Activated naive CD8-positive, alpha-beta T cell treated with anti-CD3 and anti-CD28 coated beads, Interleukin-2, amount 50 U/mL, for 24 hours (primary cell): ENCODE measurements at regions not wholly inside any gene's neighbourhood (a gene's known extent, or its start where the extent isn't known, plus 50 kb on each side); places are given as distances from the start of the nearest gene placed in this dataset.

Experiments used
- ATAC-seq: fragments of 150-1000 bp; cut with Tn5 transposase; one replicate; pipeline ENCODE4 v1.10.0; 2021
- DNase-seq: peaks from one replicate; pipeline ENCODE4 v3.0.0; 2021
- H3K27ac Mint-ChIP-seq: one replicate; pipeline ENCODE4 v1.8.0; 2021; ENCODE audit warnings: mild to moderate bottlenecking, mixed read lengths
- H3K27me3 Mint-ChIP-seq: one replicate; pipeline ENCODE4 v1.8.0; 2021; ENCODE audit warnings: mixed read lengths
- H3K36me3 Mint-ChIP-seq: one replicate; pipeline ENCODE4 v1.8.0; 2021; ENCODE audit warnings: low read depth, mixed read lengths
- H3K4me1 Mint-ChIP-seq: one replicate; pipeline ENCODE4 v1.8.0; 2021; ENCODE audit warnings: mixed read lengths
- H3K4me3 Mint-ChIP-seq: one replicate; pipeline ENCODE4 v1.8.0; 2021; ENCODE audit warnings: mild to moderate bottlenecking, moderate library complexity, mixed read lengths
- H3K9me3 Mint-ChIP-seq: one replicate; pipeline ENCODE4 v1.8.0; 2021; ENCODE audit warnings: mixed read lengths

DNA sequence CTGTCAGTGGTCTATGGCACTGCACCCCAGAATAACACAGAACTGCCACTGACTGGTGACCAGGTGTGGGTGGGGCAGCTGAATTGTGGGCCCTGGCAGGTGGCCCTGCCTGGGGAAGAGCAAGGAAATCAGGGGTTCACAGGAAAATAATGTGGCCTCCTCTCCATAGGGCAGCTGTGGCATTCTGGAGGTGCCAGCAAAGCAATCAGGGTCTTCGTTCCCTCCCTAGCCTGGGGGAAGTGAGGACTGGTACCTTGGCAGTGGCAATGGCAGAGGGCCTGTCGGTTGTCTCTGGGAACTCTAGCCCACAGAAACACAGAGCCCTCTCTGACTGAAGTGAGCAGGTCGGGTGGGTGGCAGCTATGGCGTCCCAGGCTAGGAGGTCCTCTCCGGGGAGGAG lies 223.0 kb downstream of the GRIA2 start:
- Mint-ChIP-seq H3K27me3 (no peaks in the 10 kb centered on the region), H3K4me3 (no peak overlapping the region), H3K4me1 (no peaks in the 10 kb centered on the region), H3K27ac (no peak overlapping the region), H3K9me3 (peaks cover 4% of the 10 kb centered on the region), H3K36me3 (no peaks in the 10 kb centered on the region)
- no peak for DNase-seq
- ATAC-seq: no peak

DNA sequence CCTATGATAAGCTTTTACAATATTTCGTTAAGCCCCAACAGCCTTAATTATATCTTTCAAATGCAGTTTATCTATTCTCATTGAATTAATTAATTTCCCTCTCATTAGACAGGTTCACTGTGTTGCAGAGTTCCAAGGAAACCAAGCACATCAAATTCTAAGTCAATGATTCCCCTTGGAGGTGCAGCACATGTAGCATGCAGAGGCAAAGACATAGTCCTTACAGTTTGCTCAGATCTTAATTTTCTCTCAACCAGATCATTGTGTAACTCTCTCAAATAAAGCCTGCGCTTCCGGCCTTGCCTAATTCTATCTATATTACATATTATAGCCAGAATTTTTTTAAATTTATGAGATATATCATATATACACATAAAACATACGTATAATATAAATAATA lies 205.4 kb downstream of the GRIA2 start:
- no peak for ATAC-seq
- H3K36me3 Mint-ChIP-seq: no peaks in the 10 kb centered on the region
- H3K4me3 Mint-ChIP-seq: no peak overlapping the region
- H3K27ac Mint-ChIP-seq: no peak overlapping the region
- H3K27me3 Mint-ChIP-seq: no peaks in the 10 kb centered on the region
- no peaks in the 10 kb centered on the region for H3K4me1 Mint-ChIP-seq
- no peak for DNase-seq
- peaks cover 15% of the 10 kb centered on the region for H3K9me3 Mint-ChIP-seq

DNA sequence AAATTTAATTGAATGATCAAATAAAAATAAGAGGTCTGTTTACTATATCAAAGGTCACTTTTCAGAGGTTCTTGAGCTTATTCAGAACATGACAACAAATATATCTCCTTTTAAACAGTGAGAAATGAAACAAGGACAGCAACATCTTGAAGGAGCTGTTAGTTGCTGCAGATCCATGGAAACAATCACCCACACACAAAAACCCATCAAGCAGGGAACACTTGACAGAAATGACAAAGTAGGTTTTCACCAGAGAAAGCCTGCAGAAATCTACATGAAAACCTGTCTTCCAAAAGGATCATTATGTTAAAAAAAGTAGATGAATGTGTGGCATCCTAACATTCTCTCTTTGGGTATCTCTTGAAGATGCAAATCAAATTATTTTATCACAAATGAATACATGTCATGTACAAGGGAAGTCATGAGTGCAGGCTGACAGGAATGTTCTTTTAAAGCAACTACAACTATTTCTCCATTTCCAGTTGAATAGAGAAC lies 203.0 kb downstream of the GRIA2 start:
- H3K4me1 Mint-ChIP-seq: no peaks in the 10 kb centered on the region
- H3K9me3 Mint-ChIP-seq: peaks cover 14% of the 10 kb centered on the region
- no peak overlapping the region for H3K4me3 Mint-ChIP-seq
- H3K27ac Mint-ChIP-seq: no peak overlapping the region
- ATAC-seq (no peak), DNase-seq (no peak)
- no peaks in the 10 kb centered on the region for H3K36me3 Mint-ChIP-seq
- no peaks in the 10 kb centered on the region for H3K27me3 Mint-ChIP-seq

DNA sequence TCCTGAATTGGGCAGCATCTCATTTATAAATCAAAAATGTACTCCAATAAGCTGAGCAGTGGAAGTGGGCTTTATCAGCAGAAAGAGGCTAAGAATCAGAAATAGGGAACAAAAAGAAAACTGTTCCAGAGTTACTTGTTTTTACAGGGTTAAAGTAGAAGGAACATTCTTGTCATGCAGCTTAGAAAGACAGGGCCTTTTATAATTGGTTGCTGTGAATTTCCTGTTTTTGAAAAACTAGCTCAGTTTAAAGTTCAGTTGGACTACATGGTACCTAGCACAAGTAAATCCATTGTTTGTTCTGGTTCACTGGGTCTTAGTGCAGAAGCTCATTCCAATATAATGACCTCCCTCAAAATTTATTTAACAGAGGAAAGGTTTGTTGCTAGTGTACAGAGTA lies 200.8 kb downstream of the GRIA2 start:
- no peak for DNase-seq
- no peaks in the 10 kb centered on the region for H3K27me3 Mint-ChIP-seq
- no peaks in the 10 kb centered on the region for H3K9me3 Mint-ChIP-seq
- no peaks in the 10 kb centered on the region for H3K4me1 Mint-ChIP-seq
- no peak overlapping the region for H3K27ac Mint-ChIP-seq
- no peak for ATAC-seq
- no peaks in the 10 kb centered on the region for H3K36me3 Mint-ChIP-seq
- no peak overlapping the region for H3K4me3 Mint-ChIP-seq
